ENCODE measurements at regions not wholly inside any gene's neighbourhood (a gene's known extent, or its start where the extent isn't known, plus 50 kb on each side); places are given as distances from the start of the nearest gene placed in this dataset.

- Histone ChIP-seq H3K27ac (peak overlapping the region in 3 of 11 experiments; percentile 7 to 49 (median 13); a peak in 5 of 22 replicates), H3K27me3 (no peaks in the 10 kb centered on the region), H3K4me3 (no peak overlapping the region), H3K4me2 (peak overlapping the region in 5 of 11 experiments; percentile 27 to 61 (median 59); a peak in 9 of 22 replicates), H3K4me1 (peaks cover 0 to 23% (median 7%) of the 10 kb centered on the region in 10 experiments; a peak in 12 of 20 replicates), H4K20me1 (no peaks in the 10 kb centered on the region), H3K9me3 (replicated peaks in 1 of 11) (peaks cover 0 to 17% (median 12%) of the 10 kb centered on the region in 11 experiments; a peak in 11 of 22 replicates), H3K36me3 (no peaks in the 10 kb centered on the region), H3K9ac (no peak overlapping the region)
- TF ChIP-seq Cebpa-rat (IDR thresholded peaks at IDR 0.05) = no peak
Measured at GRCh38 chr9:107809871-107810460, 320.4 kb upstream of the KLF4 start.

GRCh38 chr9:107807183-107807582 lies 317.6 kb upstream of the KLF4 start:
- H3K36me3 ChIP-seq = no peaks in the 10 kb centered on the region
- H3K4me1 ChIP-seq = peaks cover 0 to 23% (median 7%) of the 10 kb centered on the region in 10 experiments; a peak in 12 of 20 replicates
- H3K27me3 ChIP-seq = no peaks in the 10 kb centered on the region
- peaks cover 0 to 16% (median 3%) of the 10 kb centered on the region in 11 experiments; a peak in 4 of 22 replicates for H3K9me3 ChIP-seq (replicated peaks in 1 of 11)
- H3K27ac ChIP-seq = no peak overlapping the region
- no peak overlapping the region for H3K9ac ChIP-seq
- no peaks in the 10 kb centered on the region for H4K20me1 ChIP-seq
- TF ChIP-seq Cebpa-rat (IDR thresholded peaks at IDR 0.05) = no peak
- H3K4me3 ChIP-seq = no peak overlapping the region
- H3K4me2 ChIP-seq = no peak overlapping the region

- H3K9ac ChIP-seq = no peak overlapping the region
- peaks cover 0 to 27% (median 10%) of the 10 kb centered on the region in 11 experiments; a peak in 9 of 22 replicates for H3K9me3 ChIP-seq (replicated peaks in 1 of 11)
- no peak overlapping the region for H3K27ac ChIP-seq
- H3K4me1 ChIP-seq = peaks cover 0 to 12% (median 2%) of the 10 kb centered on the region in 10 experiments; a peak in 8 of 20 replicates
- H3K4me3 ChIP-seq = no peak overlapping the region
- TF ChIP-seq Cebpa-rat (IDR thresholded peaks at IDR 0.05) = no peak
- no peaks in the 10 kb centered on the region for H3K36me3 ChIP-seq
- H3K27me3 ChIP-seq = no peaks in the 10 kb centered on the region
- H4K20me1 ChIP-seq = no peaks in the 10 kb centered on the region
- H3K4me2 ChIP-seq = no peak overlapping the region
Measured at GRCh38 chr9:107805201-107805600, 315.6 kb upstream of the KLF4 start.

GRCh38 chr9:107794259-107794658 lies 304.7 kb upstream of the KLF4 start:
- peaks cover 38 to 71% (median 60%) of the 10 kb centered on the region in 11 experiments for H3K9me3 ChIP-seq (replicated peaks in 1 of 11)
- peaks cover 0 to 18% (median 0%) of the 10 kb centered on the region in 10 experiments; a peak in 4 of 20 replicates for H3K4me1 ChIP-seq
- no peak overlapping the region for H3K27ac ChIP-seq
- no peaks in the 10 kb centered on the region for H4K20me1 ChIP-seq
- H3K36me3 ChIP-seq = peaks cover 0 to 4% (median 0%) of the 10 kb centered on the region in 11 experiments; a peak in 1 of 22 replicates
- no peak overlapping the region for H3K9ac ChIP-seq
- no peaks in the 10 kb centered on the region for H3K27me3 ChIP-seq
- TF ChIP-seq Cebpa-rat (IDR thresholded peaks at IDR 0.05) = no peak
- no peak overlapping the region for H3K4me3 ChIP-seq
- H3K4me2 ChIP-seq = no peak overlapping the region

DNA sequence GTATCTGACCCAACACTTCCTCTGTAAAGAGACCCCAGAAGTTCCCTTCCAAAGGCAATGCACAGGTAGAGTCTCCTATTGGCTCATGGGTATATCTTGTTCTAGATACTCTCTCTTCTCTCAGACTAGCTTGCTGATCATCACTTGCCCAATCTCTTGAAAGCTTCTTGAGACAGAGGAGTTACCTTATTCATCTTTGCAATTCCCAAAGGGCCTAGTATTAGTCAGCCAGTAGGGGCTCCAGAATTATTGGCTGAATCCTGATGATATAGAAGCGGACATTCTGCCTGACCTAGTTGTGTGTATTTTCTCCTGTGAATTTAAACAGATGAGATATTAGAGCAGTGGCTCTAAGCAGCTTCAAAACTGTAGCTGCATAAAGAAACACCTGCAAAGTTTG lies 304.0 kb upstream of the KLF4 start:
- TF ChIP-seq Cebpa-rat (IDR thresholded peaks at IDR 0.05) = no peak
- Histone ChIP-seq H4K20me1 (no peaks in the 10 kb centered on the region), H3K4me1 (peaks cover 0 to 18% (median 0%) of the 10 kb centered on the region in 10 experiments; a peak in 4 of 20 replicates), H3K27ac (no peak overlapping the region), H3K9me3 (replicated peaks in 1 of 11) (peaks cover 34 to 64% (median 53%) of the 10 kb centered on the region in 11 experiments), H3K4me3 (no peak overlapping the region), H3K36me3 (peaks cover 0 to 4% (median 0%) of the 10 kb centered on the region in 11 experiments; a peak in 1 of 22 replicates), H3K9ac (no peak overlapping the region), H3K27me3 (no peaks in the 10 kb centered on the region), H3K4me2 (no peak overlapping the region)

- H3K27ac ChIP-seq = no peak overlapping the region
- TF ChIP-seq Cebpa-rat (IDR thresholded peaks at IDR 0.05) = no peak
- no peaks in the 10 kb centered on the region for H3K27me3 ChIP-seq
- peaks cover 0 to 11% (median 0%) of the 10 kb centered on the region in 10 experiments; a peak in 4 of 20 replicates for H3K4me1 ChIP-seq
- H3K4me2 ChIP-seq = no peak overlapping the region
- H3K9ac ChIP-seq = no peak overlapping the region
- peaks cover 0 to 4% (median 0%) of the 10 kb centered on the region in 11 experiments; a peak in 1 of 22 replicates for H3K36me3 ChIP-seq
- H3K9me3 ChIP-seq (replicated peaks in 1 of 11) = peaks cover 25 to 57% (median 43%) of the 10 kb centered on the region in 11 experiments
- no peak overlapping the region for H3K4me3 ChIP-seq
- H4K20me1 ChIP-seq = no peaks in the 10 kb centered on the region
Measured at GRCh38 chr9:107792596-107792995, 303.0 kb upstream of the KLF4 start.

- peaks cover 0 to 4% (median 0%) of the 10 kb centered on the region in 11 experiments; a peak in 1 of 22 replicates for H3K36me3 ChIP-seq
- no peaks in the 10 kb centered on the region for H4K20me1 ChIP-seq
- peaks cover 0 to 6% (median 0%) of the 10 kb centered on the region in 10 experiments; a peak in 3 of 20 replicates for H3K4me1 ChIP-seq
- H3K4me2 ChIP-seq = no peak overlapping the region
- H3K27me3 ChIP-seq = no peaks in the 10 kb centered on the region
- no peak overlapping the region for H3K27ac ChIP-seq
- H3K9me3 ChIP-seq (replicated peaks in 1 of 11) = peaks cover 19 to 51% (median 38%) of the 10 kb centered on the region in 11 experiments
- no peak for TF ChIP-seq Cebpa-rat (IDR thresholded peaks at IDR 0.05)
- H3K4me3 ChIP-seq = no peak overlapping the region
- H3K9ac ChIP-seq = no peak overlapping the region
Measured at GRCh38 chr9:107792006-107792405, 302.4 kb upstream of the KLF4 start.

- Histone ChIP-seq H4K20me1 (no peaks in the 10 kb centered on the region), H3K4me2 (no peak overlapping the region), H3K36me3 (no peaks in the 10 kb centered on the region; a peak in 1 of 22 replicates), H3K9ac (no peak overlapping the region), H3K27ac (no peak overlapping the region), H3K27me3 (no peaks in the 10 kb centered on the region), H3K4me1 (peaks cover 0 to 18% (median 0%) of the 10 kb centered on the region in 10 experiments; a peak in 8 of 20 replicates), H3K9me3 (replicated peaks in 1 of 11) (peaks cover 0 to 25% (median 11%) of the 10 kb centered on the region in 11 experiments; a peak in 17 of 22 replicates), H3K4me3 (no peak overlapping the region)
- no peak for TF ChIP-seq Cebpa-rat (IDR thresholded peaks at IDR 0.05)
Measured at GRCh38 chr9:107789001-107789700, 299.6 kb upstream of the KLF4 start.

DNA sequence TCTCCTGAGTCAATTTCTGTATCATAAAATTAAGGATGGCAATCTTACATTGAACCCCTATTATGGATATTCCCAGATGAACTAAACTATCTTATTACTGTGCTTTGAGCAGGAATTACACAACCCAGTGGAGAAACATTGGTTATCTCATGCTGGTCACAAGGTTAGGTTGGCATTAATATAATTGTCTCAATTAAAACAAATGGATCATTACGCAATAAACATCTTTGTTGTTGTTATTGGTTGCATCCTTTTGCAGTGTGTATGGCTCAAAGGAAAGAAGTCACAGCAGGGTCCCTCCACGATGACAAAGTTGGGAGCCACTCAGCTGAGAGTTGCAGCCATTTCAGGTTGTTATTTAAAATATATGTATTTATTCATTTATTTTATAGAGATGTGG lies 297.0 kb upstream of the KLF4 start:
- Histone ChIP-seq H3K4me2 (no peak overlapping the region), H3K27me3 (no peaks in the 10 kb centered on the region), H3K4me3 (no peak overlapping the region), H3K9me3 (replicated peaks in 1 of 11) (peaks cover 0 to 9% (median 0%) of the 10 kb centered on the region in 11 experiments; a peak in 5 of 22 replicates), H3K27ac (no peak overlapping the region), H4K20me1 (no peaks in the 10 kb centered on the region), H3K9ac (no peak overlapping the region), H3K4me1 (peaks cover 0 to 43% (median 18%) of the 10 kb centered on the region in 10 experiments; a peak in 15 of 20 replicates), H3K36me3 (no peaks in the 10 kb centered on the region)
- TF ChIP-seq Cebpa-rat (IDR thresholded peaks at IDR 0.05) = peak in 9 of 11 experiments; percentile 25 to 86 (median 63); a peak in 15 of 22 replicates

Measured in BLaER1 treated with 17β-estradiol and CSF1 and Interleukin-3, amounts not matched to agents 10 nM and 100 nM (cell line).